Panc1 (cell line): ENCODE measurements at regions not wholly inside any gene's neighbourhood (a gene's known extent, or its start where the extent isn't known, plus 50 kb on each side); places are given as distances from the start of the nearest gene placed in this dataset.

Experiments used
- ATAC-seq: fragments of 200-7000 bp; cut with Tn5 transposase; 2 replicates; pipeline ENCODE4 v1.9.1; 2020; ENCODE audit warnings: mild to moderate bottlenecking, moderate library complexity
- BruUV-seq: library from RNA; stranded (reverse); fragments of 400-500 nt; replicated peaks from 2 replicates; lab custom pipeline; 2021; lab: Mats Ljungman, UMichigan
- CTCF ChIA-PET: fragments of 300-600 bp; sonication (Branson Sonifier 250); formaldehyde crosslinking; loops from one replicate; lab custom pipeline; 2022; ENCODE audit warnings: antibody characterized with exemption; lab: Charles Lee
- POLR2A ChIA-PET: fragments of 300-600 bp; sonication (Branson Sonifier 250); formaldehyde crosslinking; loops from one replicate; lab custom pipeline; 2022; ENCODE audit warnings: antibody characterized with exemption; lab: Charles Lee
- DNase-seq: peaks from one replicate; pipeline ENCODE4 v3.0.0-alpha.2; 2010; ENCODE audit warnings: low read depth, low spot score
- H3K27ac ChIP-seq: 2 replicates; pipeline ENCODE4 v1.5.1; 2011; ENCODE audit warnings: mild to moderate bottlenecking, low read length, inconsistent platforms
- H3K27me3 ChIP-seq: fragments of 200-500 bp; sonication (Bioruptor generic); 2 replicates; pipeline ENCODE4 v1.6.0; 2014; ENCODE audit warnings: low read length, inconsistent platforms; ENCODE audit not compliant: control insufficient read depth, insufficient read depth
- H3K36me3 ChIP-seq: fragments of 200-500 bp; sonication (Bioruptor generic); 2 replicates; pipeline ENCODE4 v1.5.1; 2014; ENCODE audit warnings: inconsistent platforms, mild to moderate bottlenecking, low read length, moderate library complexity; ENCODE audit not compliant: control insufficient read depth, insufficient read depth
- H3K4me1 ChIP-seq: 2 replicates; pipeline ENCODE4 v1.5.1; 2011; ENCODE audit warnings: inconsistent platforms, mild to moderate bottlenecking, low read length, moderate library complexity; ENCODE audit not compliant: control insufficient read depth, insufficient read depth
- H3K4me3 ChIP-seq, 2 experiments: 2 replicates each; pipeline ENCODE4 v1.5.1; 2011 to 2012; ENCODE audit warnings: low read depth in 2 of 2, low read length in 2 of 2, mild to moderate bottlenecking in 2 of 2, inconsistent platforms in 1 of 2, moderate library complexity in 1 of 2
- H3K9me3 ChIP-seq: fragments of 200-500 bp; sonication (Bioruptor generic); 2 replicates; pipeline ENCODE4 v1.5.1; 2014; ENCODE audit warnings: low read depth, mild to moderate bottlenecking, inconsistent platforms, low read length, moderate library complexity; ENCODE audit not compliant: control insufficient read depth, insufficient read depth
- POLR2AphosphoS5 ChIP-seq: IDR thresholded peaks from 2 replicates; pipeline ENCODE4 v1.6.1; 2012; ENCODE audit warnings: mild to moderate bottlenecking, low read depth, low read length, moderate library complexity
- SIN3A ChIP-seq: IDR thresholded peaks from 2 replicates; pipeline ENCODE4 v1.6.1; 2012; ENCODE audit warnings: low read depth, mild to moderate bottlenecking, low read length, moderate library complexity, borderline replicate concordance; ENCODE audit not compliant: insufficient read depth
- TCF7L2 ChIP-seq: IDR thresholded peaks from 2 replicates; pipeline ENCODE4 v1.6.1; 2011; ENCODE audit warnings: mild to moderate bottlenecking, low read depth, low read length, inconsistent platforms
- in situ Hi-C: cut with HindIII; loops from 2 replicates; pipeline ENCODE4 v1.10.0; 2016; ENCODE audit warnings: low sequenced_read_pairs, low pct_unique_long_range_greater_than_20kb
- intact Hi-C: fragments of 100-400 bp; cut with micrococcal nuclease; formaldehyde crosslinking; loops from one replicate; pipeline ENCODE4 v1.10.0; 2022; ENCODE audit not compliant: unreplicated experiment
- TF ChIP-seq, protein P1 (sequence below): fragments of 450-650 bp; IDR thresholded peaks from 2 replicates; pipeline ENCODE4 v1.5.1; 2017; ENCODE audit warnings: mild to moderate bottlenecking
- TF ChIP-seq, protein P2 (sequence below), 2 experiments: IDR thresholded peaks; 2 replicates each; pipeline ENCODE4 v1.6.1; 2011 to 2012; ENCODE audit warnings: low read depth in 2 of 2, control low read depth in 1 of 2, low read length in 1 of 2, mild to moderate bottlenecking in 1 of 2, moderate library complexity in 1 of 2; ENCODE audit not compliant: insufficient read depth in 1 of 2

DNA sequence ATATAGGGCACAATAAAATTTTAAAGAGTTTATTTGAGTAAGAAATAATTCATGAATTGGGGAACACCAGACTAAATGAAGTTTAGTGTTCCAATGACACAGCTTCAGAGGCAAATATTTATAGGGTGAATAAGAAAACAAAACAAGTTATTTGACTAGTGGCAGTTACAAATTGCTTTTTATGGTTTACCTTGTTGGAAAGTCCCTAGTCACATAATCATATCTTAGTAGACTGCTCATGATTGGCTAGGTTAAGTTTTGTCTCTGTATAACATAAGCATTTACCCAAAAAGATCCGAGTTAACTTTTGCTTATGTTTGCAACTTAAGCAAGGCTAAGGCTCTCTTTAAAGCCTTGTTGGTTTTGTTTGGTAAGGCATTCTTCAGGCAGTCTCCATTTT, 224.7 kb upstream of the MIR17HG start:
- TF ChIP-seq TCF7L2 (no peak), POLR2AphosphoS5 (no peak), SIN3A (no peak)
- TF ChIP-seq, protein P1, sequence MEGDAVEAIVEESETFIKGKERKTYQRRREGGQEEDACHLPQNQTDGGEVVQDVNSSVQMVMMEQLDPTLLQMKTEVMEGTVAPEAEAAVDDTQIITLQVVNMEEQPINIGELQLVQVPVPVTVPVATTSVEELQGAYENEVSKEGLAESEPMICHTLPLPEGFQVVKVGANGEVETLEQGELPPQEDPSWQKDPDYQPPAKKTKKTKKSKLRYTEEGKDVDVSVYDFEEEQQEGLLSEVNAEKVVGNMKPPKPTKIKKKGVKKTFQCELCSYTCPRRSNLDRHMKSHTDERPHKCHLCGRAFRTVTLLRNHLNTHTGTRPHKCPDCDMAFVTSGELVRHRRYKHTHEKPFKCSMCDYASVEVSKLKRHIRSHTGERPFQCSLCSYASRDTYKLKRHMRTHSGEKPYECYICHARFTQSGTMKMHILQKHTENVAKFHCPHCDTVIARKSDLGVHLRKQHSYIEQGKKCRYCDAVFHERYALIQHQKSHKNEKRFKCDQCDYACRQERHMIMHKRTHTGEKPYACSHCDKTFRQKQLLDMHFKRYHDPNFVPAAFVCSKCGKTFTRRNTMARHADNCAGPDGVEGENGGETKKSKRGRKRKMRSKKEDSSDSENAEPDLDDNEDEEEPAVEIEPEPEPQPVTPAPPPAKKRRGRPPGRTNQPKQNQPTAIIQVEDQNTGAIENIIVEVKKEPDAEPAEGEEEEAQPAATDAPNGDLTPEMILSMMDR, result no peak
- TF ChIP-seq, protein P2, sequence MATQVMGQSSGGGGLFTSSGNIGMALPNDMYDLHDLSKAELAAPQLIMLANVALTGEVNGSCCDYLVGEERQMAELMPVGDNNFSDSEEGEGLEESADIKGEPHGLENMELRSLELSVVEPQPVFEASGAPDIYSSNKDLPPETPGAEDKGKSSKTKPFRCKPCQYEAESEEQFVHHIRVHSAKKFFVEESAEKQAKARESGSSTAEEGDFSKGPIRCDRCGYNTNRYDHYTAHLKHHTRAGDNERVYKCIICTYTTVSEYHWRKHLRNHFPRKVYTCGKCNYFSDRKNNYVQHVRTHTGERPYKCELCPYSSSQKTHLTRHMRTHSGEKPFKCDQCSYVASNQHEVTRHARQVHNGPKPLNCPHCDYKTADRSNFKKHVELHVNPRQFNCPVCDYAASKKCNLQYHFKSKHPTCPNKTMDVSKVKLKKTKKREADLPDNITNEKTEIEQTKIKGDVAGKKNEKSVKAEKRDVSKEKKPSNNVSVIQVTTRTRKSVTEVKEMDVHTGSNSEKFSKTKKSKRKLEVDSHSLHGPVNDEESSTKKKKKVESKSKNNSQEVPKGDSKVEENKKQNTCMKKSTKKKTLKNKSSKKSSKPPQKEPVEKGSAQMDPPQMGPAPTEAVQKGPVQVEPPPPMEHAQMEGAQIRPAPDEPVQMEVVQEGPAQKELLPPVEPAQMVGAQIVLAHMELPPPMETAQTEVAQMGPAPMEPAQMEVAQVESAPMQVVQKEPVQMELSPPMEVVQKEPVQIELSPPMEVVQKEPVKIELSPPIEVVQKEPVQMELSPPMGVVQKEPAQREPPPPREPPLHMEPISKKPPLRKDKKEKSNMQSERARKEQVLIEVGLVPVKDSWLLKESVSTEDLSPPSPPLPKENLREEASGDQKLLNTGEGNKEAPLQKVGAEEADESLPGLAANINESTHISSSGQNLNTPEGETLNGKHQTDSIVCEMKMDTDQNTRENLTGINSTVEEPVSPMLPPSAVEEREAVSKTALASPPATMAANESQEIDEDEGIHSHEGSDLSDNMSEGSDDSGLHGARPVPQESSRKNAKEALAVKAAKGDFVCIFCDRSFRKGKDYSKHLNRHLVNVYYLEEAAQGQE (IDR thresholded peaks at IDR 0.05; ENCODE audit: insufficient read depth in 1 of 2, low read depth in 2 of 2, low read length in 1 of 2), result no peak
- Histone ChIP-seq H3K27ac (no peak overlapping the region), H3K4me1 (no peaks in the 10 kb centered on the region), H3K36me3 (no peaks in the 10 kb centered on the region), H3K9me3 (no peaks in the 10 kb centered on the region), H3K27me3 (no peaks in the 10 kb centered on the region), H3K4me3 (no peak overlapping the region)
- ATAC-seq, result no peak
- ChIA-PET CTCF (no interaction called here), POLR2A (no interaction called here)
- DNase-seq, result no peak
- BruUV-seq, result no TSS peak
- intact Hi-C loops, result no loop called here
- in situ Hi-C loops, result no loop called here

DNA sequence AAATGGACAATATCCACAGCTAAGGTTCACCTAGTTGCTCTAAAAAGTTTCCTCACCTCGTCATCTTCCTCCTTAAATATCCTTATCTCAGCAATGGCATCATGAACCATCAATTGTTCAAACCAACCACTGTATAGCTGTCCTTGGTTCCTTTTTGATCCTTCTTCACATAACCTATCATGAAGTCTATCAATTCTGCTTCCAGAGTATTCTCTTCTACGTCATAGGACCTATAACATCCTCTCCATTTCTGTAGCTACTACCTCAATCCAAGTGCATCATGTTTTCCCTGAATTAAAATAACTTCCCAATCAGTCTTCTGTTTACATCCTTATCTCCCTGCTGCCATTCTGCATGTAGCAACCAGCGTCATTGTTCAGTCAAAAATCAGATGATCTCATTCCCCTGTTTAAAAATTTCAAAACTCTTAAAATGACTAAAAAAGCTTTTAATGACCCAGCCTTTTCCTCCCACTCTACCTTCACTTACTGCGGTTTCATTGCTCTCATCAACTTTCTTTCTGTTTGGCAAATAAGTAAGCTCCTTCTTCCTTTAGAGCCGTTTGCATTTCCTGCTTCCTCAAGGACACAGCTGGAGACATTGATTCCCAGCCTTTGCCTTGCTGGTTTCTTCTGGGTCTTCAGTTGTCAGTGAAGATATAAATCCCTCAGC, 223.9 kb upstream of the MIR17HG start:
- in situ Hi-C loops, result no loop called here
- ATAC-seq, result no peak
- no peaks in the 10 kb centered on the region for H3K9me3 ChIP-seq
- no peaks in the 10 kb centered on the region for H3K4me1 ChIP-seq
- ChIA-PET CTCF (no interaction called here), POLR2A (no interaction called here)
- H3K27me3 ChIP-seq, result no peaks in the 10 kb centered on the region
- H3K36me3 ChIP-seq, result no peaks in the 10 kb centered on the region
- DNase-seq, result no peak
- no peak overlapping the region for H3K27ac ChIP-seq
- TF ChIP-seq POLR2AphosphoS5 (no peak), SIN3A (no peak), TCF7L2 (no peak)
- TF ChIP-seq, protein P2 (IDR thresholded peaks at IDR 0.05; ENCODE audit: insufficient read depth in 1 of 2, low read depth in 2 of 2, low read length in 1 of 2), result no peak
- TF ChIP-seq, protein P1, result no peak
- H3K4me3 ChIP-seq, result no peak overlapping the region
- intact Hi-C loops, result no loop called here
- no TSS peak for BruUV-seq
